Right ventricle myocardium superior (tissue), 1 donor: ENCODE measurements at regions not wholly inside any gene's neighbourhood (a gene's known extent, or its start where the extent isn't known, plus 50 kb on each side); places are given as distances from the start of the nearest gene placed in this dataset.

Experiments used
- ATAC-seq: fragments of 200-7000 bp; cut with Tn5 transposase; one replicate; pipeline ENCODE4 v1.9.1; 2020; ENCODE audit warnings: mild to moderate bottlenecking; ENCODE audit not compliant: poor library complexity
- DNase-seq: peaks from one replicate; pipeline ENCODE4 v3.0.0-alpha.2; 2020
- intact Hi-C: fragments of 100-400 bp; cut with DNase I; formaldehyde crosslinking; loops from one replicate; pipeline ENCODE4 v1.11.2; 2022
- donor health status: DM: no; HTN: yes; CAD: no; lungs with severe emphysema.

- intact Hi-C loops: no loop called here
These were observed 490.8 kb downstream of the IPMK start for GRCh38 chr10:57776688-57777432.

GRCh38 chr10:57775250-57775649 is 492.4 kb downstream of the IPMK start:
- intact Hi-C loops: no loop called here
- ATAC-seq (no peak), DNase-seq (no peak)

More at GRCh38 chr10:57776688-57777432, 490.8 kb downstream of the IPMK start:
- DNase-seq (no peak), ATAC-seq (no peak)

GRCh38 chr10:57769298-57769697 is 498.4 kb downstream of the IPMK start:
- intact Hi-C loops: no loop called here
- ATAC-seq: no peak
- no peak for DNase-seq

- intact Hi-C loops: no loop called here
- ATAC-seq (no peak), DNase-seq (no peak)
These were observed 507.9 kb downstream of the IPMK start for GRCh38 chr10:57759777-57760176.

- ATAC-seq (no peak), DNase-seq (no peak)
- intact Hi-C loops: no loop called here
These were observed 512.9 kb downstream of the IPMK start for GRCh38 chr10:57754803-57755202.

- intact Hi-C loops: no loop called here
- ATAC-seq: no peak
- no peak for DNase-seq
These were observed 524.0 kb downstream of the IPMK start for GRCh38 chr10:57743711-57744110.

- intact Hi-C loops: no loop called here
- ATAC-seq (no peak), DNase-seq (no peak)
These were observed 525.9 kb downstream of the IPMK start for GRCh38 chr10:57741751-57742150.

GRCh38 chr10:57723305-57723704 is 544.4 kb downstream of the IPMK start:
- intact Hi-C loops: no loop called here
- no peak for DNase-seq
- ATAC-seq: no peak

GRCh38 chr10:57716884-57717283 is 550.8 kb downstream of the IPMK start:
- ATAC-seq: no peak
- intact Hi-C loops: no loop called here

GRCh38 chr10:57715233-57715632 is 552.5 kb downstream of the IPMK start:
- ATAC-seq (no peak), DNase-seq (no peak)
- intact Hi-C loops: no loop called here

More at GRCh38 chr10:57716884-57717283, 550.8 kb downstream of the IPMK start:
- DNase-seq: no peak

- no peak for ATAC-seq
- intact Hi-C loops: no loop called here
These were observed 560.4 kb downstream of the IPMK start for GRCh38 chr10:57707300-57707658.

GRCh38 chr10:57706576-57707299 is 561.0 kb downstream of the IPMK start:
- ATAC-seq (no peak), DNase-seq (no peak)
- intact Hi-C loops: no loop called here

More at GRCh38 chr10:57707300-57707658, 560.4 kb downstream of the IPMK start:
- DNase-seq: no peak

- DNase-seq (no peak), ATAC-seq (no peak)
- intact Hi-C loops: no loop called here
These were observed 561.7 kb downstream of the IPMK start for GRCh38 chr10:57706016-57706415.

- ATAC-seq: no peak
- intact Hi-C loops: no loop called here
- no peak for DNase-seq
These were observed 567.8 kb downstream of the IPMK start for GRCh38 chr10:57699944-57700343.

GRCh38 chr10:57696641-57697040 is 571.1 kb downstream of the IPMK start:
- no peak for DNase-seq
- no peak for ATAC-seq
- intact Hi-C loops: no loop called here

GRCh38 chr10:57694956-57695608 is 572.6 kb downstream of the IPMK start:
- intact Hi-C loops: no loop called here
- no peak for DNase-seq
- no peak for ATAC-seq

GRCh38 chr10:57692255-57692980 is 575.3 kb downstream of the IPMK start:
- intact Hi-C loops: no loop called here
- no peak for ATAC-seq
- DNase-seq: no peak

- intact Hi-C loops: no loop called here
These were observed 577.9 kb downstream of the IPMK start for GRCh38 chr10:57689596-57690297.

GRCh38 chr10:57679916-57680315 is 587.8 kb downstream of the IPMK start:
- intact Hi-C loops: no loop called here
- DNase-seq: no peak
- no peak for ATAC-seq

More at GRCh38 chr10:57689596-57690297, 577.9 kb downstream of the IPMK start:
- DNase-seq (no peak), ATAC-seq (no peak)
